ENCODE measurements at regions not wholly inside any gene's neighbourhood (a gene's known extent, or its start where the extent isn't known, plus 50 kb on each side); places are given as distances from the start of the nearest gene placed in this dataset.

DNA sequence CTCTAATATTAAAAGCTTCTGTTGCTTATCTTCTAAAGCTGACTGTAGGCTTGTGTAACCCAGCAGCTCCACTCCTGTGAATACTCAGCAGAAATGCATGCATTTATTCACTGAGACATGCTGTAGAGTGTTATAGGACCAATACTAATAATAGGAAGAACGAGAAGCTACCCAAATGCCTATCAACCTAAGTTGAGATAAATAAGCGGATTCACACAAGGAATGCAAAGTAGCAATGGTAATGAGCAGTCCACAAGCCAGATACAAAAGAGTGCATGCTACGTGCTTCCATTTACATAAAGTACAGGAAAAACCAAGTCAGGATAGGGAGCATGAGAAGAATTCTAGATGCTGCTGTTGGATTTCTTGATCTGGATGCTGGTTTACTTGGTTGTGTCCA, 155.9 kb downstream of the AASDH start:
- no peak for TF ChIP-seq TOX (CRISPR knock-in tag; IDR thresholded peaks at IDR 0.05; ENCODE audit: borderline replicate concordance)
- no peak for TF ChIP-seq ZNF565 (CRISPR knock-in tag; conservative IDR thresholded peaks at IDR 0.05; ENCODE audit: low read depth)
- TF ChIP-seq RARB (CRISPR knock-in tag; IDR thresholded peaks at IDR 0.05) = no peak
- TF ChIP-seq TCF4 (CRISPR knock-in tag; IDR thresholded peaks at IDR 0.05; ENCODE audit: borderline replicate concordance) = no peak
- TF ChIP-seq, protein P1, sequence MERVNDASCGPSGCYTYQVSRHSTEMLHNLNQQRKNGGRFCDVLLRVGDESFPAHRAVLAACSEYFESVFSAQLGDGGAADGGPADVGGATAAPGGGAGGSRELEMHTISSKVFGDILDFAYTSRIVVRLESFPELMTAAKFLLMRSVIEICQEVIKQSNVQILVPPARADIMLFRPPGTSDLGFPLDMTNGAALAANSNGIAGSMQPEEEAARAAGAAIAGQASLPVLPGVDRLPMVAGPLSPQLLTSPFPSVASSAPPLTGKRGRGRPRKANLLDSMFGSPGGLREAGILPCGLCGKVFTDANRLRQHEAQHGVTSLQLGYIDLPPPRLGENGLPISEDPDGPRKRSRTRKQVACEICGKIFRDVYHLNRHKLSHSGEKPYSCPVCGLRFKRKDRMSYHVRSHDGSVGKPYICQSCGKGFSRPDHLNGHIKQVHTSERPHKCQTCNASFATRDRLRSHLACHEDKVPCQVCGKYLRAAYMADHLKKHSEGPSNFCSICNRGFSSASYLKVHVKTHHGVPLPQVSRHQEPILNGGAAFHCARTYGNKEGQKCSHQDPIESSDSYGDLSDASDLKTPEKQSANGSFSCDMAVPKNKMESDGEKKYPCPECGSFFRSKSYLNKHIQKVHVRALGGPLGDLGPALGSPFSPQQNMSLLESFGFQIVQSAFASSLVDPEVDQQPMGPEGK (CRISPR knock-in tag; IDR thresholded peaks at IDR 0.05; ENCODE audit: borderline replicate concordance) = no peak
- no peak for TF ChIP-seq ARNTL (CRISPR knock-in tag; IDR thresholded peaks at IDR 0.05; ENCODE audit: borderline replicate concordance, low read depth)
- TF ChIP-seq, protein P2, sequence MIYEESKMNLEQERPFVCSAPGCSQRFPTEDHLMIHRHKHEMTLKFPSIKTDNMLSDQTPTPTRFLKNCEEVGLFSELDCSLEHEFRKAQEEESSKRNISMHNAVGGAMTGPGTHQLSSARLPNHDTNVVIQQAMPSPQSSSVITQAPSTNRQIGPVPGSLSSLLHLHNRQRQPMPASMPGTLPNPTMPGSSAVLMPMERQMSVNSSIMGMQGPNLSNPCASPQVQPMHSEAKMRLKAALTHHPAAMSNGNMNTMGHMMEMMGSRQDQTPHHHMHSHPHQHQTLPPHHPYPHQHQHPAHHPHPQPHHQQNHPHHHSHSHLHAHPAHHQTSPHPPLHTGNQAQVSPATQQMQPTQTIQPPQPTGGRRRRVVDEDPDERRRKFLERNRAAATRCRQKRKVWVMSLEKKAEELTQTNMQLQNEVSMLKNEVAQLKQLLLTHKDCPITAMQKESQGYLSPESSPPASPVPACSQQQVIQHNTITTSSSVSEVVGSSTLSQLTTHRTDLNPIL (CRISPR knock-in tag; IDR thresholded peaks at IDR 0.05; ENCODE audit: low read depth) = no peak
- no peak for TF ChIP-seq ZNF70 (CRISPR knock-in tag; IDR thresholded peaks at IDR 0.05)
- TF ChIP-seq ZFP30 (CRISPR knock-in tag; IDR thresholded peaks at IDR 0.05) = no peak
